Panc1 (cell line): ENCODE measurements at regions not wholly inside any gene's neighbourhood (a gene's known extent, or its start where the extent isn't known, plus 50 kb on each side); places are given as distances from the start of the nearest gene placed in this dataset.

ENCODE experiments used
- POLR2AphosphoS5 ChIP-seq: IDR thresholded peaks from 2 replicates; pipeline ENCODE4 v1.6.1; 2012; ENCODE audit warnings: mild to moderate bottlenecking, low read depth, low read length, moderate library complexity
- SIN3A ChIP-seq: IDR thresholded peaks from 2 replicates; pipeline ENCODE4 v1.6.1; 2012; ENCODE audit warnings: low read depth, mild to moderate bottlenecking, low read length, moderate library complexity, borderline replicate concordance; ENCODE audit not compliant: insufficient read depth
- TCF7L2 ChIP-seq: IDR thresholded peaks from 2 replicates; pipeline ENCODE4 v1.6.1; 2011; ENCODE audit warnings: mild to moderate bottlenecking, low read depth, low read length, inconsistent platforms
- TF ChIP-seq, protein P1 (sequence below): fragments of 450-650 bp; IDR thresholded peaks from 2 replicates; pipeline ENCODE4 v1.5.1; 2017; ENCODE audit warnings: mild to moderate bottlenecking
- TF ChIP-seq, protein P2 (sequence below), 2 experiments: IDR thresholded peaks; 2 replicates each; pipeline ENCODE4 v1.6.1; 2011 to 2012; ENCODE audit warnings: low read depth in 2 of 2, control low read depth in 1 of 2, low read length in 1 of 2, mild to moderate bottlenecking in 1 of 2, moderate library complexity in 1 of 2; ENCODE audit not compliant: insufficient read depth in 1 of 2

DNA sequence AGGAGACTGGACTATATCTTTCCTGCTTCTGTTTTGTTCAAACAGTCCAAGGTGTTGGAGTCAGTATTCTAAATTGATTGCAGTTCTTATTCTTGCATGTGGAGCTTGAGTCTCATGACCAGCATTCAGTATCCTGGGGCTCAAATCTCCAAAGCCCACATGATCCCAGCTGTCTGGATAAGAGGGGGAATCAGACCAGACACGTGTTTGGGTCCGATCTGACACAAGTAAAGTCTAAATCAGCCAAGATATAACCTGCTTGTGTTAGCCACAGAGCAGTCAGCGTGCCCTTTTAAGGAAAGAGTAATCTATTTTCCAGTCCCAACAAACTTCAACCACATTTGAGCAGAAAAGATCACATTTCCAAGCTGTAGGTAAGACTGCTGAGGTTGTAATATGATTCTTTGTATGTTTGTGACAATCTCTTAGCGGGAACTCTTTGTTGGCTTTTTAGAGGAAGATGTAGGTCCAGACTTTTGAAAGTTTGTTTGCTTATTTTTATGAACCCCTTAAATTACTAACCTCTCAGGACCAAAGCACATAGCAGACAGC is 334.6 kb downstream of the SLC4A3 start:
- TF ChIP-seq, protein P1, sequence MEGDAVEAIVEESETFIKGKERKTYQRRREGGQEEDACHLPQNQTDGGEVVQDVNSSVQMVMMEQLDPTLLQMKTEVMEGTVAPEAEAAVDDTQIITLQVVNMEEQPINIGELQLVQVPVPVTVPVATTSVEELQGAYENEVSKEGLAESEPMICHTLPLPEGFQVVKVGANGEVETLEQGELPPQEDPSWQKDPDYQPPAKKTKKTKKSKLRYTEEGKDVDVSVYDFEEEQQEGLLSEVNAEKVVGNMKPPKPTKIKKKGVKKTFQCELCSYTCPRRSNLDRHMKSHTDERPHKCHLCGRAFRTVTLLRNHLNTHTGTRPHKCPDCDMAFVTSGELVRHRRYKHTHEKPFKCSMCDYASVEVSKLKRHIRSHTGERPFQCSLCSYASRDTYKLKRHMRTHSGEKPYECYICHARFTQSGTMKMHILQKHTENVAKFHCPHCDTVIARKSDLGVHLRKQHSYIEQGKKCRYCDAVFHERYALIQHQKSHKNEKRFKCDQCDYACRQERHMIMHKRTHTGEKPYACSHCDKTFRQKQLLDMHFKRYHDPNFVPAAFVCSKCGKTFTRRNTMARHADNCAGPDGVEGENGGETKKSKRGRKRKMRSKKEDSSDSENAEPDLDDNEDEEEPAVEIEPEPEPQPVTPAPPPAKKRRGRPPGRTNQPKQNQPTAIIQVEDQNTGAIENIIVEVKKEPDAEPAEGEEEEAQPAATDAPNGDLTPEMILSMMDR: no peak
- TF ChIP-seq POLR2AphosphoS5: no peak
- TF ChIP-seq, protein P2, sequence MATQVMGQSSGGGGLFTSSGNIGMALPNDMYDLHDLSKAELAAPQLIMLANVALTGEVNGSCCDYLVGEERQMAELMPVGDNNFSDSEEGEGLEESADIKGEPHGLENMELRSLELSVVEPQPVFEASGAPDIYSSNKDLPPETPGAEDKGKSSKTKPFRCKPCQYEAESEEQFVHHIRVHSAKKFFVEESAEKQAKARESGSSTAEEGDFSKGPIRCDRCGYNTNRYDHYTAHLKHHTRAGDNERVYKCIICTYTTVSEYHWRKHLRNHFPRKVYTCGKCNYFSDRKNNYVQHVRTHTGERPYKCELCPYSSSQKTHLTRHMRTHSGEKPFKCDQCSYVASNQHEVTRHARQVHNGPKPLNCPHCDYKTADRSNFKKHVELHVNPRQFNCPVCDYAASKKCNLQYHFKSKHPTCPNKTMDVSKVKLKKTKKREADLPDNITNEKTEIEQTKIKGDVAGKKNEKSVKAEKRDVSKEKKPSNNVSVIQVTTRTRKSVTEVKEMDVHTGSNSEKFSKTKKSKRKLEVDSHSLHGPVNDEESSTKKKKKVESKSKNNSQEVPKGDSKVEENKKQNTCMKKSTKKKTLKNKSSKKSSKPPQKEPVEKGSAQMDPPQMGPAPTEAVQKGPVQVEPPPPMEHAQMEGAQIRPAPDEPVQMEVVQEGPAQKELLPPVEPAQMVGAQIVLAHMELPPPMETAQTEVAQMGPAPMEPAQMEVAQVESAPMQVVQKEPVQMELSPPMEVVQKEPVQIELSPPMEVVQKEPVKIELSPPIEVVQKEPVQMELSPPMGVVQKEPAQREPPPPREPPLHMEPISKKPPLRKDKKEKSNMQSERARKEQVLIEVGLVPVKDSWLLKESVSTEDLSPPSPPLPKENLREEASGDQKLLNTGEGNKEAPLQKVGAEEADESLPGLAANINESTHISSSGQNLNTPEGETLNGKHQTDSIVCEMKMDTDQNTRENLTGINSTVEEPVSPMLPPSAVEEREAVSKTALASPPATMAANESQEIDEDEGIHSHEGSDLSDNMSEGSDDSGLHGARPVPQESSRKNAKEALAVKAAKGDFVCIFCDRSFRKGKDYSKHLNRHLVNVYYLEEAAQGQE (IDR thresholded peaks at IDR 0.05; ENCODE audit: insufficient read depth in 1 of 2, low read depth in 2 of 2, low read length in 1 of 2): no peak
- no peak for TF ChIP-seq SIN3A
- no peak for TF ChIP-seq TCF7L2
